ENCODE measurements at regions not wholly inside any gene's neighbourhood (a gene's known extent, or its start where the extent isn't known, plus 50 kb on each side); places are given as distances from the start of the nearest gene placed in this dataset.

DNA sequence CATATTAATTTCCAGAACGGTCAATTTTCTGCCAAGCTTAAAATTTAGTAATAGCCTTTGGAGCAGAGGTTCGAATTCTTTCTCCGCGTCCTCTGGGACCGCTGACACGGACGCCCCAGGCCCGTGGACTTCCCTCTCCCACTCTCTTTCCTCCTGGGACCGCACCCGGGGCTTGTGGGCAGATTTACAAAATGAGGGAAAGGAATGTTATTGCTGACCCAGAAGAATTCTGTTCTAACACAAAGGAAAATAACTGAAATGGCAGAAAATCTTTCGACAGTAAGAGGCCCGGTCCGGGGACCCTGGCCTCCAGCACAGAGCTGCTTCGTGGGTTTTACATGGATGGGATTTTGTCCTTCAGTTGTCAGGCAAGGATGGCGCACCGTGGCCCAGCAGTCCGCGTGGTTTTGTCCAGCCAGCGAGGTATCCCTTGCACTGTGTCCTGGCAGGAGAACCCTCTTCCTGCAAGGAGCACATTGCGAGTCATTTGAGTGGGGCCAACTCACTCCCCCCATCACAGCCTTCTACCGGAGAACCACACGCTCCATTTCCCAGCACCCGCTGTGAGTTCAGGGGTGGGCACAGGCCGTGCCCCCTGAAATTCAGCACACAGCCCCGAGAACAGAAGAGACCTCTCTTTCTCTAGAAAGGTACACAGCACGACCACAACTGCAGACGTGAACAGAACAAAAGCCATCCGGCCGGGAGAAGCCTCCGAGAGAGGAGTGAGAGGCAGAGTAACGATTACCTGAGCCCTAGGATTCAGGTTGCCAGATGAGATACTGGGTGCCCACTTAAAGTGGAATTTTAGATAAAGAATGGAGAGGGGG is 106.0 kb upstream of the AFDN start:
- FAIRE-seq (no peak), DNase-seq (no peak)
- Histone ChIP-seq H3K4me3 (ENCODE audit: low read depth in 1 of 3, low read length in 3 of 3) (no peak overlapping the region), H3K36me3 (ENCODE audit: control insufficient read depth in 3 of 3, insufficient read depth in 2 of 3, low read depth in 1 of 3, low read length in 3 of 3) (no peaks in the 10 kb centered on the region), H3K27ac (ENCODE audit: low read depth in 1 of 3, low read length in 2 of 3) (no peak overlapping the region), H3K9me3 (ENCODE audit: control insufficient read depth in 2 of 2, insufficient read depth in 1 of 2, low read depth in 1 of 2, low read length in 1 of 2) (peaks cover 0 to 27% of the 10 kb centered on the region in 2 donors), H3K27me3 (ENCODE audit: control insufficient read depth in 3 of 3, insufficient read depth in 3 of 3, low read length in 3 of 3) (peaks cover 0 to 2% (median 0%) of the 10 kb centered on the region in 3 donors), H3K4me1 (ENCODE audit: control insufficient read depth in 3 of 3, insufficient read depth in 2 of 3, low read depth in 1 of 3, low read length in 2 of 3) (no peaks in the 10 kb centered on the region)
- WGBS, 3 donors = 87 to 92% (median 89%) methylated on average over 31 of the region's 31 CpGs

DNA sequence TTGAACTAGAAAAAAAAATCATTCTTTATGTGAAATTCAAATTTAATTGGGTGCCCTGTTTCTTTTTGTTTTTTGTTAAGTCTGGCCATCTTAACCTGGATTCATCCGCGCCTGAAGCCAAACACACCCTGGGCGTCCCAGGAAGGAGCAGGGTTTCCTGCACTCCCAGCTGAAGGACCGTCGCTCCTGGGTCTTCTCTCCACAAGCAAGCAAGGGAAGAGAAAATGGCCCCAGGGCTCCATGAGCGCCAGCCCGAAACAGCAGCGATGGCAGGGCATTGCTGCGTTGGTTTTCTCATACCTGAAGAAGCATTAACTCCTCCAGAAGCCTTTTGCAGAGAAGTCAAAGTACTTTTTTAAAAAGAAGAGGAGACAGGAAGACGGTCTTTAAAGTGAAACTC is 105.4 kb upstream of the AFDN start:
- no peak for FAIRE-seq
- Histone ChIP-seq H3K4me3 (ENCODE audit: low read depth in 1 of 3, low read length in 3 of 3) (no peak overlapping the region), H3K9me3 (ENCODE audit: control insufficient read depth in 2 of 2, insufficient read depth in 1 of 2, low read depth in 1 of 2, low read length in 1 of 2) (peaks cover 0 to 30% of the 10 kb centered on the region in 2 donors), H3K4me1 (ENCODE audit: control insufficient read depth in 3 of 3, insufficient read depth in 2 of 3, low read depth in 1 of 3, low read length in 2 of 3) (no peaks in the 10 kb centered on the region), H3K27me3 (ENCODE audit: control insufficient read depth in 3 of 3, insufficient read depth in 3 of 3, low read length in 3 of 3) (peaks cover 0 to 2% (median 0%) of the 10 kb centered on the region in 3 donors), H3K36me3 (ENCODE audit: control insufficient read depth in 3 of 3, insufficient read depth in 2 of 3, low read depth in 1 of 3, low read length in 3 of 3) (no peaks in the 10 kb centered on the region), H3K27ac (ENCODE audit: low read depth in 1 of 3, low read length in 2 of 3) (no peak overlapping the region)
- no peak for DNase-seq
- WGBS, 3 donors = 86 to 93% (median 91%) methylated on average over 10 of the region's 10 CpGs

- DNase-seq (no peak), FAIRE-seq (no peak)
These were observed 103.9 kb upstream of the AFDN start for GRCh38 chr6:167722634-167723309.

DNA sequence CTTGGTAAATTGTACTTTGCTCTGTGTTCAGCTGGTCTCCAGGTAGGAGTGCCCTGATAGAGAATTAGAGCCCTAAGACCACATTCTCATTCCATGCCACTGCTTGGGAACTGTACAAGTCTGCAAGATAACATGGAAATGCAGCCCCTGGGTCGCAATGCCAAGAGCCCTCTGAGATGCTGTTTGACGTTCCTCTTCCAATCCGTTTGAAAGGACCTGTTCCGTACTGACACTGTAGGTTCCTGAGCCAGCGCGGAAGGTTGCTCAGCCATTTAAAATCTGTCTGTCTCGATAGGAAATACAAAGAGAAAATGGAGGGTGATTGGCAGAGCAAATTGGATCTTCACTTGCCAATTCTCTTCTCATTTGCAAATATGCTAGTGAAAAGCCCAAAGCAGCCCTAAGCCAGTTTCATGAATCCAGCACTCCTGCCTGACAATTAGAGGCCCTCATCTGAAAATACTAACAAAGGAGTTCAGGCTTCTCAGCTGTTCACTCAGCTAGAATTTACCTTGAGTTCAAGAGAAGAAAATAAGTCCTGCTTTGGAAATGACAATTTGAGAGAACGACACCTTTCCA is 100.6 kb upstream of the AFDN start:
- Histone ChIP-seq H3K4me1 (ENCODE audit: control insufficient read depth in 3 of 3, insufficient read depth in 2 of 3, low read depth in 1 of 3, low read length in 2 of 3) (no peaks in the 10 kb centered on the region), H3K9me3 (ENCODE audit: control insufficient read depth in 2 of 2, insufficient read depth in 1 of 2, low read depth in 1 of 2, low read length in 1 of 2) (peaks cover 0 to 14% of the 10 kb centered on the region in 2 donors), H3K4me3 (ENCODE audit: low read depth in 1 of 3, low read length in 3 of 3) (no peak overlapping the region), H3K36me3 (ENCODE audit: control insufficient read depth in 3 of 3, insufficient read depth in 2 of 3, low read depth in 1 of 3, low read length in 3 of 3) (no peaks in the 10 kb centered on the region), H3K27ac (ENCODE audit: low read depth in 1 of 3, low read length in 2 of 3) (no peak overlapping the region), H3K27me3 (ENCODE audit: control insufficient read depth in 3 of 3, insufficient read depth in 3 of 3, low read length in 3 of 3) (peaks cover 0 to 2% (median 0%) of the 10 kb centered on the region in 3 donors)
- FAIRE-seq = no peak
- no peak for DNase-seq
- 91 to 95% (median 93%) methylated on average over 8 of the region's 8 CpGs for WGBS, 3 donors

More at GRCh38 chr6:167722634-167723309, 103.9 kb upstream of the AFDN start:
- 70 to 75% (median 73%) methylated on average over 21 of the region's 21 CpGs for WGBS, 3 donors
- Histone ChIP-seq H3K36me3 (ENCODE audit: control insufficient read depth in 3 of 3, insufficient read depth in 2 of 3, low read depth in 1 of 3, low read length in 3 of 3) (no peaks in the 10 kb centered on the region), H3K27ac (ENCODE audit: low read depth in 1 of 3, low read length in 2 of 3) (no peak overlapping the region), H3K27me3 (ENCODE audit: control insufficient read depth in 3 of 3, insufficient read depth in 3 of 3, low read length in 3 of 3) (peaks cover 0 to 2% (median 0%) of the 10 kb centered on the region in 3 donors), H3K9me3 (ENCODE audit: control insufficient read depth in 2 of 2, insufficient read depth in 1 of 2, low read depth in 1 of 2, low read length in 1 of 2) (peaks cover 0 to 29% of the 10 kb centered on the region in 2 donors), H3K4me3 (ENCODE audit: low read depth in 1 of 3, low read length in 3 of 3) (no peak overlapping the region), H3K4me1 (ENCODE audit: control insufficient read depth in 3 of 3, insufficient read depth in 2 of 3, low read depth in 1 of 3, low read length in 2 of 3) (no peaks in the 10 kb centered on the region)

DNA sequence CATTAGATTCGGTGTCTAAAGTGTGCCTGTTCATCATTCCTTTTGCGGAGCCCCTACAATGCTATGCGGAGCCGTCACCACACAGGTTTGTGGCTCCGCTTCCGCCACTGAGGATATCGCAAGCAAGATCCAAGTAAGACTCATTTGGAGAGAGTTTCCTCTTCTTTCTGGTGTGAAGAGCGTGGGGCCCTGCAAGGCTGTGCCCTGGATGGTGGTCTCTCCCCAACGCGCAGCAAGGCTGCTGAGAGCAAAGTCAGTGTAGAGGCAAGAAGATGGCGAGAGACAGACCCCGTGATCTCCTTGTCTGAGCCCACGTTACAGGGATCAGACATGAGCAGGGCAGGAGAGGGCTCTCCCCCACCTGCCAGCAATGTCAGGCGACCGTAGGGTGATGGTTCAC is 96.3 kb upstream of the AFDN start:
- no peaks in the 10 kb centered on the region for H3K27me3 ChIP-seq (ENCODE audit: control insufficient read depth in 3 of 3, insufficient read depth in 3 of 3, low read length in 3 of 3)
- DNase-seq (no peak), FAIRE-seq (no peak)
- H3K4me3 ChIP-seq (ENCODE audit: low read depth in 1 of 3, low read length in 3 of 3) = no peak overlapping the region
- H3K36me3 ChIP-seq (ENCODE audit: control insufficient read depth in 3 of 3, insufficient read depth in 2 of 3, low read depth in 1 of 3, low read length in 3 of 3) = no peaks in the 10 kb centered on the region
- WGBS, 3 donors = 95 to 97% (median 96%) methylated on average over 15 of the region's 15 CpGs
- H3K4me1 ChIP-seq (ENCODE audit: control insufficient read depth in 3 of 3, insufficient read depth in 2 of 3, low read depth in 1 of 3, low read length in 2 of 3) = peaks cover 0 to 10% (median 0%) of the 10 kb centered on the region in 3 donors
- H3K9me3 ChIP-seq (ENCODE audit: control insufficient read depth in 2 of 2, insufficient read depth in 1 of 2, low read depth in 1 of 2, low read length in 1 of 2) = peaks cover 0 to 6% of the 10 kb centered on the region in 2 donors
- H3K27ac ChIP-seq (ENCODE audit: low read depth in 1 of 3, low read length in 2 of 3) = no peak overlapping the region

DNA sequence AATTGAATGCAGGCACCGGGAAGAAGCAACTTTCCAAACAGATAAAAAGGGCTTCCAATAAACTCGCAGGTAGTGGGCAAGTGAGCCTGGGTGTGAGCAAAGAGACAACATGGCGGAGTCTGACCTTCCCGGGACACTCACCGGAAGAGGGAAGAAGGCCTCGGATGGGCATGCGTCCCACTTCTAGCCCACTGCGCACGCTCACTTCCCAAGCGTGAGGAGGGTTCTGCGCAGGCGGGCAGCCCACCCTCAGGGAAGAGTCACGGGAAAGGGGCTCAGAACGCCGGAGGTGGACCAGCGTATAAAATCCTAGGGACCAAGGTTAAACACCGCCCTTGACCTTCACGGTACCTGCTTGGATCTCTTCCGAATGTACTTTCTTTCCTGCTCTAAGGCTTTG is 95.5 kb upstream of the AFDN start:
- no peak overlapping the region for H3K4me3 ChIP-seq (ENCODE audit: low read depth in 1 of 3, low read length in 3 of 3)
- no peak overlapping the region for H3K27ac ChIP-seq (ENCODE audit: low read depth in 1 of 3, low read length in 2 of 3)
- H3K36me3 ChIP-seq (ENCODE audit: control insufficient read depth in 3 of 3, insufficient read depth in 2 of 3, low read depth in 1 of 3, low read length in 3 of 3) = no peaks in the 10 kb centered on the region
- DNase-seq (no peak), FAIRE-seq (no peak)
- peaks cover 0 to 10% (median 0%) of the 10 kb centered on the region in 3 donors for H3K4me1 ChIP-seq (ENCODE audit: control insufficient read depth in 3 of 3, insufficient read depth in 2 of 3, low read depth in 1 of 3, low read length in 2 of 3)
- whole genome bisulfite sequencing, 3 donors = 90 to 95% (median 93%) methylated on average over 19 of the region's 19 CpGs
- H3K27me3 ChIP-seq (ENCODE audit: control insufficient read depth in 3 of 3, insufficient read depth in 3 of 3, low read length in 3 of 3) = no peaks in the 10 kb centered on the region
- H3K9me3 ChIP-seq (ENCODE audit: control insufficient read depth in 2 of 2, insufficient read depth in 1 of 2, low read depth in 1 of 2, low read length in 1 of 2) = peaks cover 0 to 3% of the 10 kb centered on the region in 2 donors

DNA sequence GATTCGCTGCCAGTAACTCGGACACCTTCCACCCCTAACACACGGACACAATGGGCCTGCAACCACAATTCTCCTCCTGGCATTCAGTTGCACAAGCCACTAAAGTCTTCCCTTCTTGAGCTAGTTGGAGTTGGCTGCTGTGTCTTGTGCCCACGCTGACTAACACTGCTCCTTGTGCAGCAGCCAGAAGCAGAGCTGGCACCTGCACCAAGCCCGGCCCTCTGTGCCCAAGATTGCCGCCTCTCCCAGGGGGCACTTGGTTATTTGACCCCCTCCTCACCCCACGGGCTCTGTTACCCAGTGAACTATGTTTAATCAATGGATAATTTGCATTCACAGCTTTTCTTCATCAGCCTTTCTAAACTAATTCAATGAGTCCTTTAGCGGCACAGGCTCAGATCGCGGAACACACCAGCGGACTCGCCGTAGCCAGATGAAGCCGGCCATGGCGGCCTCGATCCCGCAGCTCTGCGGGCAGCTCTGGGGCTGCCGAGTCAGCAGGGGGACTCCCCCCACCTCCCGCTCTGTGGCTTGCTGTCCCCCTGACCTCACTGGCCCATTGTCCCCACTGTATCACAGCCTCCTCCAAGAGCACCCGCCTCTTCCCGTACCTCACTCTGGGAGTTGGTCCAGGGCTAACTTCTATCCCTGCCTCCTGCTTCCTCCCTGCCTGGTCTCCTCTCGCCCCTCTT is 94.8 kb upstream of the AFDN start:
- H3K9me3 ChIP-seq (ENCODE audit: control insufficient read depth in 2 of 2, insufficient read depth in 1 of 2, low read depth in 1 of 2, low read length in 1 of 2) = peaks cover 0 to 3% of the 10 kb centered on the region in 2 donors
- H3K4me3 ChIP-seq (ENCODE audit: low read depth in 1 of 3, low read length in 3 of 3) = no peak overlapping the region
- H3K36me3 ChIP-seq (ENCODE audit: control insufficient read depth in 3 of 3, insufficient read depth in 2 of 3, low read depth in 1 of 3, low read length in 3 of 3) = no peaks in the 10 kb centered on the region
- DNase-seq (no peak), FAIRE-seq (no peak)
- H3K27ac ChIP-seq (ENCODE audit: low read depth in 1 of 3, low read length in 2 of 3) = no peak overlapping the region
- H3K4me1 ChIP-seq (ENCODE audit: control insufficient read depth in 3 of 3, insufficient read depth in 2 of 3, low read depth in 1 of 3, low read length in 2 of 3) = peaks cover 0 to 10% (median 0%) of the 10 kb centered on the region in 3 donors
- no peaks in the 10 kb centered on the region for H3K27me3 ChIP-seq (ENCODE audit: control insufficient read depth in 3 of 3, insufficient read depth in 3 of 3, low read length in 3 of 3)
- WGBS, 3 donors = 91 to 92% (median 92%) methylated on average over 20 to 23 of the region's 23 CpGs

All from small intestine (tissue), 7 donors.